KMS-11 (cell line): ENCODE measurements at regions not wholly inside any gene's neighbourhood (a gene's known extent, or its start where the extent isn't known, plus 50 kb on each side); places are given as distances from the start of the nearest gene placed in this dataset.

Experiments used
- H2AFZ ChIP-seq: fragments of 200-600 bp; sonication (generic); 2 replicates; pipeline ENCODE4 v1.6.1; 2016; ENCODE audit warnings: antibody characterized with exemption, mixed run types, low read depth
- H3K27ac ChIP-seq: fragments of 200-600 bp; sonication (generic); 2 replicates; pipeline ENCODE4 v1.6.1; 2016; ENCODE audit warnings: mild to moderate bottlenecking, mixed run types
- H3K27me3 ChIP-seq: fragments of 200-600 bp; sonication (generic); 2 replicates; pipeline ENCODE4 v1.6.1; 2017; ENCODE audit warnings: mild to moderate bottlenecking, low read depth, mixed run types, moderate library complexity; ENCODE audit not compliant: insufficient read depth
- H3K36me3 ChIP-seq: fragments of 200-600 bp; sonication (generic); 2 replicates; pipeline ENCODE4 v1.6.1; 2017; ENCODE audit warnings: mild to moderate bottlenecking, mixed run types; ENCODE audit not compliant: insufficient read depth
- H3K4me1 ChIP-seq: fragments of 200-600 bp; sonication (generic); 2 replicates; pipeline ENCODE4 v1.6.1; 2016; ENCODE audit warnings: mild to moderate bottlenecking, low read depth, mixed run types; ENCODE audit not compliant: poor library complexity, severe bottlenecking
- H3K4me2 ChIP-seq: fragments of 200-600 bp; sonication (generic); 2 replicates; pipeline ENCODE4 v1.7.0; 2016; ENCODE audit warnings: mild to moderate bottlenecking, mixed run types
- H3K4me3 ChIP-seq: fragments of 200-600 bp; sonication (generic); IDR thresholded peaks from 2 replicates; pipeline ENCODE4 v1.6.1; 2017; ENCODE audit warnings: low read depth, low read length, mixed read lengths; ENCODE audit not compliant: insufficient read depth
- H3K79me2 ChIP-seq: fragments of 200-600 bp; sonication (generic); 2 replicates; pipeline ENCODE4 v1.6.1; 2016; ENCODE audit warnings: low read depth, mixed run types; ENCODE audit not compliant: insufficient read depth
- H3K9ac ChIP-seq: fragments of 200-600 bp; sonication (generic); 2 replicates; pipeline ENCODE4 v1.6.1; 2016; ENCODE audit warnings: mild to moderate bottlenecking, mixed run types
- H4K20me1 ChIP-seq: fragments of 200-600 bp; sonication (generic); 2 replicates; pipeline ENCODE4 v1.6.1; 2016; ENCODE audit warnings: mild to moderate bottlenecking, mixed run types; ENCODE audit not compliant: insufficient read depth
- CTCF ChIP-seq: fragments of 200-600 bp; sonication (generic); conservative IDR thresholded peaks from 2 replicates; pipeline ENCODE4 v1.6.1; 2017; ENCODE audit warnings: low read depth, mild to moderate bottlenecking, antibody characterized with exemption, low read length, moderate library complexity, mixed read lengths

- Histone ChIP-seq H2AFZ (no peak overlapping the region), H3K4me3 (no peak overlapping the region), H3K36me3 (no peaks in the 10 kb centered on the region), H3K4me2 (no peak overlapping the region), H3K9ac (no peak overlapping the region), H3K4me1 (no peaks in the 10 kb centered on the region), H3K27me3 (no peaks in the 10 kb centered on the region), H3K27ac (no peak overlapping the region), H3K79me2 (no peaks in the 10 kb centered on the region), H4K20me1 (no peaks in the 10 kb centered on the region)
- TF ChIP-seq CTCF = no peak
These were observed 511.0 kb upstream of the ALCAM start for GRCh38 chr3:104855702-104856101.

- Histone ChIP-seq H2AFZ (no peak overlapping the region), H3K4me1 (no peaks in the 10 kb centered on the region), H4K20me1 (no peaks in the 10 kb centered on the region), H3K4me3 (no peak overlapping the region), H3K27ac (no peak overlapping the region), H3K79me2 (no peaks in the 10 kb centered on the region), H3K27me3 (no peaks in the 10 kb centered on the region), H3K4me2 (no peak overlapping the region), H3K9ac (no peak overlapping the region), H3K36me3 (no peaks in the 10 kb centered on the region)
- no peak for TF ChIP-seq CTCF
These were observed 510.0 kb upstream of the ALCAM start for GRCh38 chr3:104856741-104857140.

- Histone ChIP-seq H3K36me3 (no peaks in the 10 kb centered on the region), H3K79me2 (no peaks in the 10 kb centered on the region), H3K27me3 (no peaks in the 10 kb centered on the region), H3K9ac (no peak overlapping the region), H3K4me3 (no peak overlapping the region), H4K20me1 (no peaks in the 10 kb centered on the region), H3K4me2 (no peak overlapping the region), H3K4me1 (no peaks in the 10 kb centered on the region), H2AFZ (no peak overlapping the region), H3K27ac (no peak overlapping the region)
- TF ChIP-seq CTCF = no peak
These were observed 498.4 kb upstream of the ALCAM start for GRCh38 chr3:104868291-104868690.

GRCh38 chr3:104870276-104870675, 496.4 kb upstream of the ALCAM start:
- H3K79me2 ChIP-seq = no peaks in the 10 kb centered on the region
- H3K4me1 ChIP-seq = no peaks in the 10 kb centered on the region
- H3K4me2 ChIP-seq = no peak overlapping the region
- no peaks in the 10 kb centered on the region for H3K27me3 ChIP-seq
- H3K36me3 ChIP-seq = no peaks in the 10 kb centered on the region
- H4K20me1 ChIP-seq = no peaks in the 10 kb centered on the region
- no peak for TF ChIP-seq CTCF
- H3K9ac ChIP-seq = no peak overlapping the region
- no peak overlapping the region for H3K27ac ChIP-seq
- H3K4me3 ChIP-seq = no peak overlapping the region
- no peak overlapping the region for H2AFZ ChIP-seq

GRCh38 chr3:104873331-104873730, 493.4 kb upstream of the ALCAM start:
- Histone ChIP-seq H4K20me1 (no peaks in the 10 kb centered on the region), H3K36me3 (no peaks in the 10 kb centered on the region), H3K4me1 (no peaks in the 10 kb centered on the region), H3K79me2 (no peaks in the 10 kb centered on the region), H3K27ac (no peak overlapping the region), H3K9ac (no peak overlapping the region), H3K4me3 (no peak overlapping the region), H3K4me2 (no peak overlapping the region), H2AFZ (no peak overlapping the region), H3K27me3 (no peaks in the 10 kb centered on the region)
- no peak for TF ChIP-seq CTCF
